GM21528 (cell line): ENCODE measurements at regions not wholly inside any gene's neighbourhood (a gene's known extent, or its start where the extent isn't known, plus 50 kb on each side); places are given as distances from the start of the nearest gene placed in this dataset.

Source experiments
- ATAC-seq: cut with Tn5 transposase; IDR thresholded peaks from one replicate; pipeline ENCODE4 v1.9.1; 2021; ENCODE audit warnings: mild to moderate bottlenecking, moderate library complexity; ENCODE audit not compliant: unreplicated experiment, low FRiP score

GRCh38 chr2:12826781-12827180 is 110.0 kb downstream of the TRIB2 start:
- no peak for ATAC-seq

- ATAC-seq: no peak
Measured at GRCh38 chr2:12827721-12828120, 111.0 kb downstream of the TRIB2 start.

DNA sequence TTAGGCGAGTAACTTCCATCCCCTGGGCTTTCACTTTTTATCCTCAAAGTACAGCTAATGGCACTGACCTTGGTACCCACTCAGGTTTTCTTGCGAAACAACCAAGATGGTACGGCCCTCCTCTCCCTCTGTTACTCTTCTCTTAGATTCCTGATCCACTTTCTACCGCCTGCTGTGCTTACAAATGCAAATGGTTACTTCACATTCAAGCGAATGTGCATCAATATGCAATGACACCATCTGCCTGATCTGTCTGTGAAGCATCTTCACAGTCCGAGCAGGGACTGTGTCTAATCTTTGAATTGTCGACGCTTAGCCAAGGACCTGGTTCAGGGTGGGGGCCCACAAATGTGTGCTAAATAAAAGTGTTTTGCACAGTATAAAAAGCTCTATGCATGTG is 112.2 kb downstream of the TRIB2 start:
- no peak for ATAC-seq

- no peak for ATAC-seq
Measured at GRCh38 chr2:12831016-12831415, 114.3 kb downstream of the TRIB2 start.

DNA sequence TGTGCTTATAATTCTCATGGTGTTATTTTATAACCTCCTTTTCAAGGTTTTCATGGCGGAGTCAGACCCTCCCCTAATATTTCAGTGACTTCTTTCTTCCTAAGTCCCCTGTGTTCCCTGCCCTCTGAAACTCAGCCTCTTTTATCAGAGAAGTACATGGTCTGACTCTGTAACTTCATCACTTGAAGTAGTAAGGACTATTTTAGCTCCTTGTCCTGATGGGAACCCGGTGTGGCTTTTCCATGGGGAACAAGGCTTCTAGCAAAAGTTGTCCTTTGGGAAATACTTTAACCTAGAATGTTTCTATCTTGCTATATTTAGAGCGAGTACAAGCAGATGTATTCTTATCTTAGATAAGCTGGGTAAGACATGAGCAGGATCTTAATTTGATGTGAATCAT is 117.5 kb downstream of the TRIB2 start:
- ATAC-seq: no peak

GRCh38 chr2:12835733-12836132 is 119.0 kb downstream of the TRIB2 start:
- ATAC-seq: no peak

GRCh38 chr2:12839339-12839738 is 122.6 kb downstream of the TRIB2 start:
- no peak for ATAC-seq

DNA sequence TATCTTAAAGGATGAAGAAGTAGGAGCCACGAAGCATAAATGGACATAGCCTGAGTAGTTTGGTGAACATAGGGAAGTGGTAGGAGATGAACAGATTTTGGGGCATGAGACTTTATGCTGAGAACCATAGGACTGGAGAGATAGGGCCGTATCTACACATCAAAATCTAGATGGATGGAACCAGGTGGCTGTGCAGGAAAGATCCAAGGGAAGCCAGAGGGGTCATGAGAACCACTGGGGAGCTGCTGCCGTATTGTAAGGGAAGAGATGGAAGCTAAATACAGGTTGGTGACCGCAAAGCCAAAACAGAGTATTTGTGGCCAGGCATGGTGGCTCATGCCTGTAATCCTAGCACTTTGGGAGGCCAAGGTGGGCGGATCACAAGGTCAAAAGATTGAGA is 124.3 kb downstream of the TRIB2 start:
- ATAC-seq: no peak

DNA sequence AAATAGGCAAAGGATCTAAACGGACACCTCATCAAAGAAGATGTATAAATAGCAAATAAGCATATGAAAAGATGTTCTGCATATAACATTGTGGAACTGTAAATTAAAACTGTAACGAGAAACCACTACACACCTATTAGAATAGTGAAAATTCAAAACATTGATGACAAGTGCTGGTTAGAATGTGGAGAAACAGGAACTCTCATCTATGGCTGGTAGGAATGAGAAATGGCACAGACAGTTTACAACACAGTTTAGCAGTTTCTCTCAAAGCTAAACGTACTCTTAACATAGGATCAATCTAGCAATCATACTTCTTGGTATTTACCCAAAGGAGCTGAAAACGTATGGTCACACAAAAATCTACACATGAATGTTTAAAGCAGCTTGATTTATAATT is 126.2 kb downstream of the TRIB2 start:
- no peak for ATAC-seq

GRCh38 chr2:12844511-12844910 is 127.8 kb downstream of the TRIB2 start:
- ATAC-seq: no peak

DNA sequence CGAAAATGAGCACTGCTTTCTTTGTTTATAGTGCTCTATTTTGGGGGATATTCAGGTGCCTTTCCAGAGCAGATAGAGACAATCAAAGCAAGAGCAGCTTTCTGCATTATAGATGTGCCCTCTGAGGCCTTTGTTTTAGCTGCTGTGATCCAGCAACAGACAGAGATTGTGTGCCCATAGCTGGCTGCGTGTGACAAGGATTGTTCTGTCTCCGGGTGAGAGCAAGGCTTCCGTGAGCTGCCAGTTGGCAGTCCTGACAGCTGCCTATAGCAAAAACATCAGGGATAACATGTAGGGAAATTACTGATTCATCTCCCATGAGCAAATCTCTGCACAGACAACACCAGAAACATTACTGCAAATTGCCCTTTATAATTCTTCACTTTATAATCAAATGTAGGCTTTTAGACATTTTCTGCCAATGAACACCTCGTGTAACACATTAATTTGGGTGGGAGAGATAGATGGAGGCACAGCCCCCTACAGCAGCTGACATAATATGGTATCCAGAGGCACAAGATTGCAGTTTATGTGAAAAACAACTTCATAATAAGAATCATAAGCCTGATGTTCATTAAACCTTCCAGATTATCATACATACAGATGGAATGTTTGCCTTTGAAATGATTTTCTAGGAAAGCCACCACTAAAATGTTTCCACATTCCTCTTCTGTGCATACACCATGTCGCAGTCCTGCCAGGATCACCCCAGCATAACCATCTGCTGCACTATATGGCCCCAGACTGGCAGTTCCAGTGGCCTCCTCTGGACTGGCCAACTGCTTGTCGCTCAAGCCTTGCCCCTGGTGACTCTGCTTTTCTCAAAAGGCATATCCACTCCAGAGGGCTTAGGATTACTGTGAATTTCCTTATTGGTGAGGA is 131.2 kb downstream of the TRIB2 start:
- ATAC-seq: no peak

DNA sequence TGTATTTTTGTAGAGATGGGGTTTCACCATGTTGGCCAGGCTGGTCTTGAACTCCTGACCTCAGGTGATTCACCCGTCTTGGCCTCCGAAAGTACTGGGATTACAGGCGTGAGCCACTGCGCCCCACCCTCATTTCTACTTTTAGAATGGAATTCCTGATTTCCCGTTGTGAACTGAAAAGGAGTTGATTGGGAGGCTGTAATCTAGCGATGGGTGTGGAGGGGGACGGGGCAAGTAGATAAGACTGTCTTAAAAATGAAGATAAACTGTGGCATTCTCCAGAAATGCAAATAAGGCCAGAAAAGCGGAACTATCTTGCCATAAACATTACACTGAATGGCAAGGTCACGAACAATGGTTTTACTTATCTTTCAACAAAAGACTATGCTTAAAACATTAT is 135.4 kb downstream of the TRIB2 start:
- ATAC-seq: no peak

GRCh38 chr2:12854001-12854530 is 137.3 kb downstream of the TRIB2 start:
- ATAC-seq: no peak

DNA sequence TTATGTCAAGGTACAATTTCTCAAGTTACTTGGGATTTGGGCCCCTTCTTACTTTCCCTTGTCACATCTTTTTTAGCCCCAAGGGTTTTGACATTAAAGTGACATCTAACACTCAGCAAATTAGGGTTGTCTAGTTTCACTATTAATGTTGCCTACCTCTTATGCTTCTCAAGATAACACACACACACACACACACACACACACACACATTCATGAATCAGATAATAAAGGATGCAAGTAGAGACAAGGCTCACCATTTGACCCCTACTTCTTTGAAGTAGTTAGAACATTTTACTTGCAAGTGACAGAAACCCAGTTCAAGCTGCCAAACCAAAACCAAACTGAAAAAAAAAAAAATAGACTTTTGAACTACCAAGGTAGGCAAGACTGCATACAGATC is 138.8 kb downstream of the TRIB2 start:
- no peak for ATAC-seq

DNA sequence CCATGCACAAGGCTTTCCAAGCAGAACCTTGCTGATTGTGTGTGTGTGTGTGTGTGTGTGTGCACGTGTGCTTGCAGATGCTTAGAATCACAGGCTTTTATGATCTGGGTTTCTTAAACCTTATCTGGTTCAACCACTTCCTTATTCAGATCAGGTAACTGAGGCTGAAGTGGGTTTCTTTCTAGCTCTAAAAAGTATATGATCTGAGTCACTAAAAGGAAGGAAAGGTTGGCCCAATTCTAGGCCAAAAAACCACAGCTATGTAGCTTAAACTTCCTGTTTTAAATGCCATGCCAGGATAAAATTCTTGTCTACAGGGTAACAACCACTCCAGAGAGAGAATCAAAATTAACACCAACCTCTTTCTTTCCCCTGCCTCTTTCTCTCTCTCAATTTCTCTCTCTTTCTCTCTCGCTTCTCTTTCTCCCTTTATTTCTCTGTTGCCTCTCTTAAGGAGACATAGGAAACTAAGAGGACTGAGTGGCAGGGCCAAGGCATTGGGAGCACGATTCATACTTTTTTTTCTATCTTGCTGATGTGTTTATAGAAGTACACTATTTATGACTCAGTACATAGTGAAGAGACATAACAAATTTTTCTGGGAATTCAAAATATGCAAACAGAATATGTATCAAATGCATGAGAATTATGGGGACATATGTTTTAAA is 140.3 kb downstream of the TRIB2 start:
- no peak for ATAC-seq

DNA sequence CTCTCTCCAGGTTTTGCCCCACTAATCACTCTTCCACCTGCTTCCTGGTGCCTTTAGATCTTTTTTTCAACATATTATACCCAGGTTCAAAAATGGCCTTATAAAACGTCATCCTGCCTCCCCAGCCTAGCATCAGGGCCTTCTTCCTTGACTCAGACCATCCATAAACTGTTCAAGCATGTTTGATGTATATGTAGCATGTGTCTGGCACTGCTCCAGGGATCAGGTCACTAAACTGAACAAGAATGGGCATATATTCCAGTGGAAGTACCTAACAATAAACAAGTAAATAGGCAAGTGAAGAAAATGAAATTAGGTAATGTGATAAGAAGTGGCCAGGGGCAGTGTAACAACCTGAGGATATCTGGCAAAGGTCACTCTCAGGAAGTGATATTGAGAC is 141.2 kb downstream of the TRIB2 start:
- ATAC-seq: no peak

GRCh38 chr2:12858786-12859185 is 142.1 kb downstream of the TRIB2 start:
- no peak for ATAC-seq

DNA sequence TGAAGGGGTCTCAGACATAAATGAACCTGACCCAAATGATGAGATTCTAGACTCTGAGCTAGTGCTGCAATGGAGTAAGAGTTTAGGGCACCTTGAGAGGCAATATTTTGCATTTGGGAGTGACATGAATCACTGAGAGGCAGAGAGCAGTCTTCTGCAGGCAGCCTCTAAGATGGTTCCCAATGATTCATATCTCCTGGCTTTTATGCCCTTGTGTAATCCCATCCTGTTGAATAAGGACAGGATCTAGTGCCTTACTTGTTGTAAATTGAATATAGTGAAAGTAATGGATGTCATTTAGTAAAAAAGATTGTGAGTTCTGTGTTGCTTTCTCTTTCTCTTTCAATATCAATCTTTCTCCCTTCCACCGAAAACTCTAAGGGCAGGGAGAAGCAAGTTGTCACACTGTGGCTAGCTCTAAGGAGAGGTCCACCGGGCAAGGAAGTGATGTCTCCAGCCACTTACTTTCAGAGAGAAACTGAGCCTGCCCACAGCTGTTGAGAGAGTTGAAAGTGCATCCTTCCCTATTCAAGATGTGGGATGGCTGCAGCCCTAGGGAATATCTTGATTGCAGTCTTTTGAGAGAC is 144.7 kb downstream of the TRIB2 start:
- ATAC-seq: no peak

- ATAC-seq: no peak
Measured at GRCh38 chr2:12862541-12862940, 145.8 kb downstream of the TRIB2 start.

DNA sequence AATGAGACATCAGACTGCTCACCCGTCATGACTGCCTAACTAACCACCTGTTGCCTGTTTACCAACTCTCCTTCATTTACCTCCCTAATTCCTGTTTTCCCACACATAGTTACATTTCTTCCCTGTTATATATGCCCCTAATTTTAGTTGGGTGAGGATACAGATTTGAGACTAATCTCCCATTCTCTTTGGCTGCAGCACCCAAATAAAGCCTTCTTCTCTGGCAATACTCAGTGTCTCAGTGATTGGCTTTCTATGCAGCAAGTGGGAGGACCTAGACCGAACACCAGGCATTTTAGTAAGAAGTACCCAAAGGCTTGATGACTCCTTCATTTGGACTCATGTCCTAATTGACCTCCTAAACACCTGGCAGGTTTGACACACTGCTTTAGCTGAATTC is 147.2 kb downstream of the TRIB2 start:
- no peak for ATAC-seq

GRCh38 chr2:12867631-12868287 is 151.0 kb downstream of the TRIB2 start:
- no peak for ATAC-seq
